Muscle of leg (tissue), 3 donors: ENCODE measurements at regions not wholly inside any gene's neighbourhood (a gene's known extent, or its start where the extent isn't known, plus 50 kb on each side); places are given as distances from the start of the nearest gene placed in this dataset.
"Not testable (repeated sequence)": the region's sequence is repeated elsewhere in the genome, so short reads cannot be mapped to it uniquely, and the experiment has no call there.

Experiments used
- DNase-seq: peaks from one replicate; pipeline ENCODE4 v3.0.0; 2013
- H3K27ac ChIP-seq: one replicate; pipeline ENCODE4 v1.5.1; 2013; ENCODE audit warnings: mild to moderate bottlenecking, low read length, control low read depth
- H3K27me3 ChIP-seq: one replicate; pipeline ENCODE4 v1.6.1; 2013; ENCODE audit warnings: low read length; ENCODE audit not compliant: control insufficient read depth, insufficient read depth
- H3K36me3 ChIP-seq: one replicate; pipeline ENCODE4 v1.6.1; 2013; ENCODE audit warnings: low read length; ENCODE audit not compliant: control insufficient read depth, insufficient read depth
- H3K4me1 ChIP-seq: one replicate; pipeline ENCODE4 v1.6.1; 2013; ENCODE audit warnings: low read length; ENCODE audit not compliant: control insufficient read depth, insufficient read depth
- H3K4me3 ChIP-seq: one replicate; pipeline ENCODE4 v1.5.1; 2013; ENCODE audit warnings: low read length, control low read depth
- H3K9me3 ChIP-seq: replicated peaks from 2 replicates; pipeline ENCODE4 v1.6.1; 2013; ENCODE audit warnings: low read depth, low read length; ENCODE audit not compliant: control insufficient read depth
- WGBS: methylation state at CpG from one replicate; pipeline ENCODE4 v1.1.5; 2013; ENCODE audit warnings: missing lambda C conversion rate; ENCODE audit not compliant: insufficient coverage; 5-methylcytosine and 5-hydroxymethylcytosine counted together

GRCh38 chr1:224811564-224811963 lies 117.9 kb upstream of the DNAH14 start:
- Histone ChIP-seq H3K27me3 (no peaks in the 10 kb centered on the region), H3K27ac (no peak overlapping the region), H3K4me3 (no peak overlapping the region), H3K4me1 (no peaks in the 10 kb centered on the region), H3K36me3 (no peaks in the 10 kb centered on the region), H3K9me3 (peaks cover 2% of the 10 kb centered on the region)
- WGBS, result 85% methylated on average over 6 of the region's 7 CpGs
- no peak for DNase-seq

DNA sequence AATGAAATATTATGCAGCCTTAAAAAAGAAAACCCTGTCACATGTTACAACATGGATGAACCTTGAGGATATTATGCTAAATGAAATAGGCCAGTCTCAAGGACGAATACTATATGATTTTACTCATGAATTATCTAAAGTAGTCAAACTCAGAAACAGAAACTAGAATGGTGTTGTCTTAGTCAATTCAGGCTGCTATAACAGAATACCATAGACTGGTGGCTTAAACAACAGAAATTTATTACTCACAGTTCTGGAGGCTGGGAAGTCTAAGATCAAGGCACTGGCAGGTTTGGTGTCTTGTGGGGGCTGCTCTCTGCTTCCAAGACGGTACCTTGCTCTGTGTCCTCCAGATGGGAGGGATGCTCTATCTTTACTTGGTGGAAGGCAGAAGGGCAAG lies 113.8 kb upstream of the DNAH14 start:
- Histone ChIP-seq H3K27me3 (peaks cover 2% of the 10 kb centered on the region), H3K9me3 (peaks cover 2% of the 10 kb centered on the region), H3K4me3 (no peak overlapping the region), H3K27ac (no peak overlapping the region), H3K4me1 (no peaks in the 10 kb centered on the region), H3K36me3 (no peaks in the 10 kb centered on the region)
- no peak for DNase-seq
- WGBS, result no CpG with 5 or more reads among the region's 2 CpGs

DNA sequence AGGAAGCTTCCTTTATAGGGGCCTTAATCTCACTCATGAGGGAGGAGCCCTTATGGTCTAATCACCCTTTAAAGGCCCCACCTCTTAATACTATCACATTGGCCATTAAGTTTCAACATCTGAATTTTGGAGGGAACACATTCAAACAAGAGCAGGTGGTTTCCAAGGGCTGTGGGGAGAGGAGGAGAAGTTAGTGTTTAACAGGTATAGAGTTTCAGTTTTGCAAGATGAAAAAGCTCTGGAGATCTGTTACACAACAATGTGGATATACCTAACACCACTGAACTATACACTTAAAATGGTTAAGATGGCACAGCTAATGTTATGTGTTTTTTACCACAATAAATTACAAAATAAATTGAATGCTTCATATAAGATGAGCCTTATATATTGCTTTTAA lies 113.4 kb upstream of the DNAH14 start:
- Histone ChIP-seq H3K9me3 (peaks cover 2% of the 10 kb centered on the region), H3K4me1 (no peaks in the 10 kb centered on the region), H3K27me3 (peaks cover 2% of the 10 kb centered on the region), H3K36me3 (no peaks in the 10 kb centered on the region), H3K4me3 (no peak overlapping the region), H3K27ac (no peak overlapping the region)
- DNase-seq, result no peak

DNA sequence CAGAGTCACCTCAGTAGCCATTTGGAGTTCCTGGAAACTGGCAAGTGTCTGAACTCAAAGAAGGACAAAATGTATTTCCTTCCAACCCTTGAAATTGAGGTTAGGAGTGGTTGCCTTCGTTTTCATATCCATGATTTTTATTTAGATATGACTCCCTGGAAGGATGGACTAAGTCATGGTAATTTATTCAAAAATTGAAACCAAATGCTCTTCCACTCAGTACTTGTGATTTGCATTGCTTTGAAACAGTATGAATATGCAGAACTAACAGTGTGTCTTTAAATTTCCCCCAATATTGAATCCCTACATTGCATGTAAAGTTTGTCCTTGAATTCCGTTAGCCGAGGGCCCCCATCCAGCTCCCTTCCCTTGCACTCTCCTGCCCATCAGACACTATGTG lies 112.1 kb upstream of the DNAH14 start:
- no peaks in the 10 kb centered on the region for H3K36me3 ChIP-seq
- WGBS, result no CpG with 5 or more reads among the region's 3 CpGs
- no peaks in the 10 kb centered on the region for H3K4me1 ChIP-seq
- H3K9me3 ChIP-seq, result peaks cover 2% of the 10 kb centered on the region
- no peak overlapping the region for H3K27ac ChIP-seq
- no peak overlapping the region for H3K4me3 ChIP-seq
- peaks cover 2% of the 10 kb centered on the region for H3K27me3 ChIP-seq
- no peak for DNase-seq

DNA sequence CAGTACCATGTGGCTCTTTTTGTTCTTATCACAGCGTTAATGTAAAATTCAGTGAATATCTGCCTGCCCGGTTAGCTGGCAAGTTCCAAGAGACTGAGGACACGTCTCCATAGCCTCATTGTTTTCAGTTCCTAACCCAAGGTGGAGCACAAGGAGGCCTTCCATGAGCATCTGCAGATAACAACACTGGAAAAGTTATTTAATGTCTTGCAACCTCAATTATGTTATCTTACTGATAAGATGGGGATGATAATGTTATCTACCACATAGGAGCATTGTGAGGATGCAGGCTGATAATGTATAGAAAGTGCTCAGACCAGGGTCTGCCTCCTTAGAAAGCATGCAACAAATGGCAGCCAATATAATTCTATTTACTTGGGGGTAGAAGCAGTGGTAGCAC lies 109.6 kb upstream of the DNAH14 start:
- Histone ChIP-seq H3K4me3 (no peak overlapping the region), H3K27me3 (peaks cover 2% of the 10 kb centered on the region), H3K27ac (no peak overlapping the region), H3K36me3 (no peaks in the 10 kb centered on the region), H3K4me1 (no peaks in the 10 kb centered on the region), H3K9me3 (peaks cover 2% of the 10 kb centered on the region)
- 100% methylated on average over 2 of the region's 3 CpGs for WGBS
- no peak for DNase-seq

GRCh38 chr1:224820341-224820740 lies 109.1 kb upstream of the DNAH14 start:
- H3K36me3 ChIP-seq, result no peaks in the 10 kb centered on the region
- H3K9me3 ChIP-seq, result peaks cover 2% of the 10 kb centered on the region
- H3K4me3 ChIP-seq, result no peak overlapping the region
- H3K4me1 ChIP-seq, result no peaks in the 10 kb centered on the region
- peaks cover 2% of the 10 kb centered on the region for H3K27me3 ChIP-seq
- no peak for DNase-seq
- H3K27ac ChIP-seq, result no peak overlapping the region
- WGBS, result 80% methylated on average over 2 of the region's 3 CpGs

DNA sequence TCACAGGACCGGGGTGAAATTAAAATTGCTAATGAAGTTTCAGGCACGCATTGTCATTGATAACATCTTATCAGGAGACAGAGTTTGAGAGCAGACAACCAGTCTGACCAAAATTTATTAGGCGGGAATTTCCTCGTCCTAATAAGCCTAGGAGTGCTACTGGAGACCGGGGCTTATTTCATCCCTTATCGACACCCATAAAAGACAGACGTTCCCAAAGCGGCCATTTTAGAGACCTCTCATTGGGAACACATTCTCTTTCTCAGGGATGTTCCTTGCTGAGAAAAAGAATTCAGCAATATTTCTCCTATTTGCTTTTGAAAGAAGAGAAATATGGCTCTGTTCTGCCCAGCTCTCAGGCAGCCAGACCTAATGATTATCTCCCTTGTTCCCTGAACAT lies 107.7 kb upstream of the DNAH14 start:
- not testable (repeated sequence) for H3K4me1 ChIP-seq, H3K9me3 ChIP-seq, H3K36me3 ChIP-seq, H3K27me3 ChIP-seq, DNase-seq, H3K27ac ChIP-seq, H3K4me3 ChIP-seq
- 94% methylated on average over 6 of the region's 8 CpGs for WGBS

- Histone ChIP-seq H3K27ac (no peak overlapping the region), H3K9me3 (peaks cover 2% of the 10 kb centered on the region), H3K4me3 (no peak overlapping the region), H3K4me1 (no peaks in the 10 kb centered on the region), H3K36me3 (no peaks in the 10 kb centered on the region), H3K27me3 (no peaks in the 10 kb centered on the region)
- no CpG with 5 or more reads among the region's 1 CpG for WGBS
- no peak for DNase-seq
Observed at GRCh38 chr1:224825525-224826000, 103.9 kb upstream of the DNAH14 start.

GRCh38 chr1:224828691-224829090 lies 100.8 kb upstream of the DNAH14 start:
- no peak for DNase-seq
- Histone ChIP-seq H3K4me1 (no peaks in the 10 kb centered on the region), H3K9me3 (peaks cover 7% of the 10 kb centered on the region), H3K27ac (no peak overlapping the region), H3K4me3 (no peak overlapping the region), H3K27me3 (no peaks in the 10 kb centered on the region), H3K36me3 (no peaks in the 10 kb centered on the region)

- no CpG with 5 or more reads among the region's 3 CpGs for WGBS
- H3K4me3 ChIP-seq, result no peak overlapping the region
- H3K27me3 ChIP-seq, result no peaks in the 10 kb centered on the region
- H3K36me3 ChIP-seq, result no peaks in the 10 kb centered on the region
- H3K27ac ChIP-seq, result no peak overlapping the region
- H3K4me1 ChIP-seq, result no peaks in the 10 kb centered on the region
- H3K9me3 ChIP-seq, result peaks cover 5% of the 10 kb centered on the region
- no peak for DNase-seq
Observed at GRCh38 chr1:224831501-224831900, 98.0 kb upstream of the DNAH14 start.

DNA sequence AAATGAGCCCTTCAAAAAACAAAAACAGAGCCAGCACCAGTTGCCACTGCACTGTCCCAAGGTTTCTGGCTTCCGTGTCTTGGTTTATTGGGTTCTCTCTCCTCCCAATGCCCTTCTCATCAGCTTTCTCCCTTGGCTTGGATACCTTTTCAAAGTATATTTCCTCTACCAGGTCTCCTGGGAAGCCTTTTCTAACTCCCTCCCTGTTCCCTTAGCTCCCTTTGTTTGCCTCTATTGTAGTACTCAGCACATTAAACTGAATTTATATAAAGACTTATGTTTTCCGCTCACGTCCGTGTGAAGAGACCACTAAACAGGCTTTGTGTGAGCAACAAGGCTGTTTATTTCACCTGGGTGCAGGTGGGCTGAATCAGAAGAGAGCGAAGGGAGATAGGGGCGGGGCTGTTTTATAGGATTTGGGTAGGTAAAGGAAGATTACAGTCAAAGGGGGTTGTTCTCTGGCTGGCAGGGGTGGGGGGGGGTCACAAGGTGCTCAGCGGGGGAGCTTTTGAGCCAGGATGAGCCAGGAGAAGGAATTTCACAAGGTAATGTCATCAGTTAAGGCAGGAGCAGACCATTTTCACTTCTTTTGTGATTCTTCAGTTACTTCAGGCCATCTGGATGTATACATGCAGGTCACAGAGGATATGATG lies 89.7 kb upstream of the DNAH14 start:
- 65% methylated on average over 6 of the region's 7 CpGs for WGBS
- H3K4me1 ChIP-seq, DNase-seq, H3K9me3 ChIP-seq, H3K27me3 ChIP-seq, H3K27ac ChIP-seq, H3K36me3 ChIP-seq, H3K4me3 ChIP-seq: not testable (repeated sequence)
